Nucleus accumbens (tissue), 56 donors: ENCODE measurements at regions not wholly inside any gene's neighbourhood (a gene's known extent, or its start where the extent isn't known, plus 50 kb on each side); places are given as distances from the start of the nearest gene placed in this dataset.
"Not testable (repeated sequence)": the region's sequence is repeated elsewhere in the genome, so short reads cannot be mapped to it uniquely, and the experiment has no call there.

Source experiments
- DNase-seq, 56 donors: peaks; one replicate each; lab custom pipeline; 2025; lab: John Stamatoyannopoulos, UW

GRCh38 chr7:159335181-159335926 is 190.7 kb upstream of the VIPR2 start:
- DNase-seq = not testable (repeated sequence)

- DNase-seq = not testable (repeated sequence)
Measured at GRCh38 chr7:159332854-159333479, 188.3 kb upstream of the VIPR2 start.

- DNase-seq = no peak
Measured at GRCh38 chr7:159331462-159331861, 186.8 kb upstream of the VIPR2 start.

GRCh38 chr7:159329818-159330378 is 185.2 kb upstream of the VIPR2 start:
- DNase-seq = no peak

- no peak for DNase-seq
Measured at GRCh38 chr7:159328096-159328495, 183.4 kb upstream of the VIPR2 start.

GRCh38 chr7:159323359-159323758 is 178.7 kb upstream of the VIPR2 start:
- no peak for DNase-seq

GRCh38 chr7:159321278-159321677 is 176.6 kb upstream of the VIPR2 start:
- no peak for DNase-seq

GRCh38 chr7:159318682-159319351 is 174.2 kb upstream of the VIPR2 start:
- DNase-seq = no peak

- no peak for DNase-seq
Measured at GRCh38 chr7:159317294-159317693, 172.6 kb upstream of the VIPR2 start.

GRCh38 chr7:159311172-159311494 is 166.5 kb upstream of the VIPR2 start:
- DNase-seq = no peak

GRCh38 chr7:159310457-159311171 is 165.9 kb upstream of the VIPR2 start:
- no peak for DNase-seq

GRCh38 chr7:159309214-159309613 is 164.5 kb upstream of the VIPR2 start:
- not testable (repeated sequence) for DNase-seq

GRCh38 chr7:159306012-159306411 is 161.3 kb upstream of the VIPR2 start:
- DNase-seq = no peak

GRCh38 chr7:159305185-159305584 is 160.5 kb upstream of the VIPR2 start:
- DNase-seq = not testable (repeated sequence)

- DNase-seq = not testable (repeated sequence)
Measured at GRCh38 chr7:159303510-159303909, 158.8 kb upstream of the VIPR2 start.

- no peak for DNase-seq
Measured at GRCh38 chr7:159296093-159296681, 151.5 kb upstream of the VIPR2 start.

GRCh38 chr7:159286487-159286886 is 141.8 kb upstream of the VIPR2 start:
- not testable (repeated sequence) for DNase-seq

- DNase-seq = no peak
Measured at GRCh38 chr7:159281573-159281972, 136.9 kb upstream of the VIPR2 start.

GRCh38 chr7:159280008-159280407 is 135.3 kb upstream of the VIPR2 start:
- DNase-seq = no peak

GRCh38 chr7:159272739-159273138 is 128.1 kb upstream of the VIPR2 start:
- DNase-seq = no peak
